Trophoblast cell (in vitro differentiated cells and primary cell): ENCODE measurements at regions not wholly inside any gene's neighbourhood (a gene's known extent, or its start where the extent isn't known, plus 50 kb on each side); places are given as distances from the start of the nearest gene placed in this dataset.

ENCODE experiments used
- DNase-seq, 2 donors: peaks; one replicate each; pipeline ENCODE4 v3.0.0-alpha.2; 2016
- H2AFZ ChIP-seq: 2 replicates; pipeline ENCODE4 v1.6.1; 2013; ENCODE audit warnings: low read length, moderate library complexity, mild to moderate bottlenecking; ENCODE audit not compliant: insufficient read depth, poor library complexity
- H2AK5ac ChIP-seq: 2 replicates; pipeline ENCODE4 v1.6.1; 2013; ENCODE audit warnings: mild to moderate bottlenecking, low read length
- H2BK120ac ChIP-seq: 2 replicates; pipeline ENCODE4 v1.6.1; 2013; ENCODE audit warnings: low read length, mild to moderate bottlenecking, moderate library complexity; ENCODE audit not compliant: insufficient read depth, poor library complexity
- H2BK12ac ChIP-seq: 2 replicates; pipeline ENCODE4 v1.6.1; 2013; ENCODE audit warnings: mild to moderate bottlenecking, low read length, moderate library complexity
- H2BK5ac ChIP-seq: 2 replicates; pipeline ENCODE4 v1.6.1; 2013; ENCODE audit warnings: low read length, low read depth, moderate library complexity, mild to moderate bottlenecking; ENCODE audit not compliant: poor library complexity
- H3K14ac ChIP-seq: 2 replicates; pipeline ENCODE4 v1.6.1; 2013; ENCODE audit warnings: mild to moderate bottlenecking, low read length
- H3K18ac ChIP-seq: 2 replicates; pipeline ENCODE4 v1.6.1; 2013; ENCODE audit warnings: mild to moderate bottlenecking, low read length
- H3K23ac ChIP-seq: 2 replicates; pipeline ENCODE4 v1.6.1; 2013; ENCODE audit warnings: low read length
- H3K27ac ChIP-seq: 2 replicates; pipeline ENCODE4 v1.5.1; 2013; ENCODE audit warnings: low read depth, mild to moderate bottlenecking, inconsistent platforms, low read length, moderate library complexity
- H3K27me3 ChIP-seq: 2 replicates; pipeline ENCODE4 v1.6.1; 2013; ENCODE audit warnings: inconsistent platforms, mild to moderate bottlenecking, low read length, moderate library complexity; ENCODE audit not compliant: insufficient read depth
- H3K36me3 ChIP-seq, 2 experiments: 1 replicate in 1 of 2; 2 replicates in 1 of 2; pipeline ENCODE4 v1.6.1; 2013; ENCODE audit warnings: low read length in 2 of 2, mild to moderate bottlenecking in 2 of 2, moderate library complexity in 1 of 2; ENCODE audit not compliant: insufficient read depth in 2 of 2, control insufficient read depth in 1 of 2
- H3K4ac ChIP-seq: 2 replicates; pipeline ENCODE4 v1.6.1; 2013; ENCODE audit warnings: low read depth, mild to moderate bottlenecking, low read length, moderate library complexity
- H3K4me1 ChIP-seq, 2 experiments: 1 replicate in 1 of 2; 2 replicates in 1 of 2; pipeline ENCODE4 v1.6.1; 2013; ENCODE audit warnings: low read length in 2 of 2, mild to moderate bottlenecking in 2 of 2, moderate library complexity in 1 of 2; ENCODE audit not compliant: insufficient read depth in 2 of 2, control insufficient read depth in 1 of 2
- H3K4me2 ChIP-seq: 2 replicates; pipeline ENCODE4 v1.6.1; 2013; ENCODE audit warnings: inconsistent platforms, mild to moderate bottlenecking, low read length, moderate library complexity
- H3K4me3 ChIP-seq: 2 replicates; pipeline ENCODE4 v1.5.1; 2013; ENCODE audit warnings: mild to moderate bottlenecking, low read depth, low read length, inconsistent platforms
- H3K79me1 ChIP-seq: one replicate; pipeline ENCODE4 v1.6.1; 2013; ENCODE audit warnings: low read length
- H3K79me2 ChIP-seq: 2 replicates; pipeline ENCODE4 v1.6.1; 2013; ENCODE audit warnings: low read length, mild to moderate bottlenecking; ENCODE audit not compliant: control insufficient read depth, insufficient read depth, poor library complexity
- H3K9ac ChIP-seq: 2 replicates; pipeline ENCODE4 v1.6.1; 2013; ENCODE audit warnings: mild to moderate bottlenecking, low read length
- H3K9me3 ChIP-seq: 2 replicates; pipeline ENCODE4 v1.6.1; 2013; ENCODE audit warnings: low read depth, mild to moderate bottlenecking, control low read depth, inconsistent platforms, low read length; ENCODE audit not compliant: insufficient read depth
- H4K12ac ChIP-seq: 2 replicates; pipeline ENCODE4 v1.6.1; 2013; ENCODE audit warnings: low read depth, mild to moderate bottlenecking, low read length, moderate library complexity
- H4K8ac ChIP-seq: 2 replicates; pipeline ENCODE4 v1.6.1; 2013; ENCODE audit warnings: low read depth, mild to moderate bottlenecking, low read length, moderate library complexity
- H4K91ac ChIP-seq: one replicate; pipeline ENCODE4 v1.6.1; 2013; ENCODE audit warnings: low read depth, mild to moderate bottlenecking, low read length, moderate library complexity
- WGBS: extraction: QIAGEN DNeasy Blood & Tissue Kit; methylation state at CpG from one replicate; pipeline ENCODE4 v1.1.7; 2013; ENCODE audit warnings: missing lambda C conversion rate; ENCODE audit not compliant: insufficient read length, insufficient coverage; ENCODE audit errors: extremely low coverage; 5-methylcytosine and 5-hydroxymethylcytosine counted together

GRCh38 chr4:104909376-104909775 lies 237.3 kb upstream of the TET2 start:
- Histone ChIP-seq H2BK12ac (no peak overlapping the region), H2AFZ (no peak overlapping the region), H3K4ac (no peak overlapping the region), H3K27ac (no peak overlapping the region), H3K79me2 (no peaks in the 10 kb centered on the region), H3K27me3 (no peaks in the 10 kb centered on the region), H3K4me1 (no peaks in the 10 kb centered on the region), H3K79me1 (no peaks in the 10 kb centered on the region), H3K23ac (no peak overlapping the region), H4K91ac (no peak overlapping the region), H3K4me3 (no peak overlapping the region), H3K9ac (no peak overlapping the region), H3K9me3 (no peaks in the 10 kb centered on the region), H2BK5ac (no peak overlapping the region), H2AK5ac (no peak overlapping the region), H4K12ac (no peak overlapping the region), H2BK120ac (no peak overlapping the region), H3K4me2 (no peak overlapping the region), H3K36me3 (no peaks in the 10 kb centered on the region), H4K8ac (no peak overlapping the region), H3K18ac (no peak overlapping the region), H3K14ac (no peak overlapping the region)
- no peak for DNase-seq
- WGBS = no CpG with 5 or more reads among the region's 1 CpG

GRCh38 chr4:104912518-104912917 lies 234.2 kb upstream of the TET2 start:
- H3K14ac ChIP-seq = no peak overlapping the region
- H3K18ac ChIP-seq = no peak overlapping the region
- no peak overlapping the region for H2AK5ac ChIP-seq
- H3K79me2 ChIP-seq = no peaks in the 10 kb centered on the region
- no peaks in the 10 kb centered on the region for H3K27me3 ChIP-seq
- no peak overlapping the region for H3K23ac ChIP-seq
- H3K4me1 ChIP-seq = no peaks in the 10 kb centered on the region
- H4K12ac ChIP-seq = no peak overlapping the region
- H3K4ac ChIP-seq = no peak overlapping the region
- H2BK5ac ChIP-seq = no peak overlapping the region
- WGBS = no CpG with 5 or more reads among the region's 1 CpG
- H3K79me1 ChIP-seq = no peaks in the 10 kb centered on the region
- no peak overlapping the region for H2BK12ac ChIP-seq
- H3K27ac ChIP-seq = no peak overlapping the region
- H4K8ac ChIP-seq = no peak overlapping the region
- no peak overlapping the region for H3K9ac ChIP-seq
- H3K4me3 ChIP-seq = no peak overlapping the region
- no peak overlapping the region for H4K91ac ChIP-seq
- H3K36me3 ChIP-seq = no peaks in the 10 kb centered on the region
- no peak for DNase-seq
- no peak overlapping the region for H2AFZ ChIP-seq
- no peak overlapping the region for H2BK120ac ChIP-seq
- peaks cover 1% of the 10 kb centered on the region for H3K9me3 ChIP-seq
- H3K4me2 ChIP-seq = no peak overlapping the region

- WGBS = no CpG with 5 or more reads among the region's 3 CpGs
- H3K18ac ChIP-seq = no peak overlapping the region
These were observed 231.3 kb upstream of the TET2 start for GRCh38 chr4:104915373-104915772.

GRCh38 chr4:104915864-104916263 lies 230.8 kb upstream of the TET2 start:
- no peaks in the 10 kb centered on the region for H3K79me2 ChIP-seq
- no peak overlapping the region for H3K14ac ChIP-seq
- H3K4me2 ChIP-seq = no peak overlapping the region
- no peak overlapping the region for H4K12ac ChIP-seq
- no peak overlapping the region for H3K9ac ChIP-seq
- H3K27ac ChIP-seq = no peak overlapping the region
- no peaks in the 10 kb centered on the region for H3K4me1 ChIP-seq
- H2AFZ ChIP-seq = no peak overlapping the region
- no peak overlapping the region for H2BK12ac ChIP-seq
- no peak overlapping the region for H2AK5ac ChIP-seq
- no peak overlapping the region for H4K91ac ChIP-seq
- H2BK120ac ChIP-seq = no peak overlapping the region
- H3K4ac ChIP-seq = no peak overlapping the region
- H3K9me3 ChIP-seq = peaks cover 1% of the 10 kb centered on the region
- H2BK5ac ChIP-seq = no peak overlapping the region
- no peaks in the 10 kb centered on the region for H3K36me3 ChIP-seq
- no peak overlapping the region for H4K8ac ChIP-seq
- no CpG with 5 or more reads among the region's 3 CpGs for WGBS
- H3K4me3 ChIP-seq = no peak overlapping the region
- H3K18ac ChIP-seq = no peak overlapping the region
- H3K27me3 ChIP-seq = no peaks in the 10 kb centered on the region
- no peak overlapping the region for H3K23ac ChIP-seq
- no peaks in the 10 kb centered on the region for H3K79me1 ChIP-seq
- no peak for DNase-seq

More at GRCh38 chr4:104915373-104915772, 231.3 kb upstream of the TET2 start:
- H4K8ac ChIP-seq = no peak overlapping the region
- H3K14ac ChIP-seq = no peak overlapping the region
- no peaks in the 10 kb centered on the region for H3K27me3 ChIP-seq
- no peak overlapping the region for H2BK12ac ChIP-seq
- H2BK120ac ChIP-seq = no peak overlapping the region
- H4K91ac ChIP-seq = no peak overlapping the region
- H2BK5ac ChIP-seq = no peak overlapping the region
- H3K79me1 ChIP-seq = no peaks in the 10 kb centered on the region
- no peak overlapping the region for H3K4me2 ChIP-seq
- peaks cover 1% of the 10 kb centered on the region for H3K9me3 ChIP-seq
- H2AK5ac ChIP-seq = no peak overlapping the region
- H3K27ac ChIP-seq = no peak overlapping the region
- H3K9ac ChIP-seq = no peak overlapping the region
- H3K79me2 ChIP-seq = no peaks in the 10 kb centered on the region
- no peak overlapping the region for H3K4ac ChIP-seq
- H2AFZ ChIP-seq = no peak overlapping the region
- H3K23ac ChIP-seq = no peak overlapping the region
- no peak for DNase-seq
- no peak overlapping the region for H3K4me3 ChIP-seq
- H4K12ac ChIP-seq = no peak overlapping the region
- H3K36me3 ChIP-seq = no peaks in the 10 kb centered on the region
- H3K4me1 ChIP-seq = no peaks in the 10 kb centered on the region
